Fibroblast of pulmonary artery (primary cell): ENCODE measurements at regions not wholly inside any gene's neighbourhood (a gene's known extent, or its start where the extent isn't known, plus 50 kb on each side); places are given as distances from the start of the nearest gene placed in this dataset.

Experiments used
- DNase-seq: peaks from one replicate; pipeline ENCODE4 v3.0.0-alpha.2; 2010; ENCODE audit warnings: low read depth
- H3K4me3 ChIP-seq: replicated peaks from 2 replicates; pipeline ENCODE4 v1.5.1; 2011; ENCODE audit warnings: low read depth, mild to moderate bottlenecking, control low read depth, low read length, moderate library complexity
- CTCF ChIP-seq: IDR thresholded peaks from 2 replicates; pipeline ENCODE4 v1.5.1; 2011; ENCODE audit warnings: mild to moderate bottlenecking, control low read depth, low read length, inconsistent platforms; ENCODE audit errors: missing control alignments

GRCh38 chr4:24440765-24441164, 143.6 kb downstream of the DHX15 start:
- no peak overlapping the region for H3K4me3 ChIP-seq
- DNase-seq: no peak

GRCh38 chr4:24434241-24434640, 150.1 kb downstream of the DHX15 start:
- DNase-seq: no peak
- TF ChIP-seq CTCF: no peak
- H3K4me3 ChIP-seq: no peak overlapping the region

More at GRCh38 chr4:24440765-24441164, 143.6 kb downstream of the DHX15 start:
- TF ChIP-seq CTCF: no peak

GRCh38 chr4:24433515-24434214, 150.7 kb downstream of the DHX15 start:
- no peak for TF ChIP-seq CTCF
- no peak for DNase-seq
- H3K4me3 ChIP-seq: no peak overlapping the region

GRCh38 chr4:24428850-24429249, 155.5 kb downstream of the DHX15 start:
- no peak overlapping the region for H3K4me3 ChIP-seq
- no peak for TF ChIP-seq CTCF
- no peak for DNase-seq

GRCh38 chr4:24426557-24426956, 157.8 kb downstream of the DHX15 start:
- no peak for TF ChIP-seq CTCF
- no peak for DNase-seq
- no peak overlapping the region for H3K4me3 ChIP-seq

- no peak overlapping the region for H3K4me3 ChIP-seq
- no peak for TF ChIP-seq CTCF
- no peak for DNase-seq
Measured at GRCh38 chr4:24425863-24426262, 158.5 kb downstream of the DHX15 start.

GRCh38 chr4:24423670-24424069, 160.7 kb downstream of the DHX15 start:
- TF ChIP-seq CTCF: no peak
- DNase-seq: no peak
- H3K4me3 ChIP-seq: no peak overlapping the region
